ENCODE measurements at regions not wholly inside any gene's neighbourhood (a gene's known extent, or its start where the extent isn't known, plus 50 kb on each side); places are given as distances from the start of the nearest gene placed in this dataset.

DNA sequence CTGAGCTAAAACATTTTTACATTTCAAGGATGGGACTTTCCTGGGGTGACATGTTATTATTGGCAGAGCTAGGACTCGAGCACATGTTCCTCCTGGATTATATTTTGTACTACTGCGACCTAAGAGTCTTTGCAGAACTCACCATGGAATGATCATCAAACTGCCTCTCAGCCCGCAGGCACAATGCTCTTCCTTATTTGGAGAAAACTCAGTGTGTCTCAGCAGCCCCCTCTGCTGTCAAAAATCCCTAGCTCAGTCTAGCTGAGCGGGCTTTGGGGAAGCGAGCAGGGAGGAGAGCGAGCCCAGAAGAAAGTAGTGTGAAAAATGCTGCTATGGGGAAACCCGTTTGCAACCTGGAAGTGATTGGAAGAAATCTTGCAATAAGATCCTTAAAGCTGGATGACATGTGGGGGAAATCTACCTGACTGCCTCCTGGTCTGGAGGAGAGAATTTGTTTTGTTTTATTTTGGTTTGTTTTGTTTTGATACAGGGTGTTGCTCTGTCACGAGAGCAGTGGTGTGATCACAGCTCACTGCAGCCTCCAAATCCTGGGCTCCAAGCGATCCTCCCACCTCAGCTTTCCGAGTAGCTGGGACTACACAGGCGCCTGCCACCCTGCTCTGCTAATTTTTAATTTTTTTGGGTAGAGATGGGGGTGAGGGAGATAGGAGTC is 89.9 kb upstream of the CLINT1 start:
- no peak for TF ChIP-seq POLR2A (IDR thresholded peaks at IDR 0.05)
- TF ChIP-seq, protein P1, sequence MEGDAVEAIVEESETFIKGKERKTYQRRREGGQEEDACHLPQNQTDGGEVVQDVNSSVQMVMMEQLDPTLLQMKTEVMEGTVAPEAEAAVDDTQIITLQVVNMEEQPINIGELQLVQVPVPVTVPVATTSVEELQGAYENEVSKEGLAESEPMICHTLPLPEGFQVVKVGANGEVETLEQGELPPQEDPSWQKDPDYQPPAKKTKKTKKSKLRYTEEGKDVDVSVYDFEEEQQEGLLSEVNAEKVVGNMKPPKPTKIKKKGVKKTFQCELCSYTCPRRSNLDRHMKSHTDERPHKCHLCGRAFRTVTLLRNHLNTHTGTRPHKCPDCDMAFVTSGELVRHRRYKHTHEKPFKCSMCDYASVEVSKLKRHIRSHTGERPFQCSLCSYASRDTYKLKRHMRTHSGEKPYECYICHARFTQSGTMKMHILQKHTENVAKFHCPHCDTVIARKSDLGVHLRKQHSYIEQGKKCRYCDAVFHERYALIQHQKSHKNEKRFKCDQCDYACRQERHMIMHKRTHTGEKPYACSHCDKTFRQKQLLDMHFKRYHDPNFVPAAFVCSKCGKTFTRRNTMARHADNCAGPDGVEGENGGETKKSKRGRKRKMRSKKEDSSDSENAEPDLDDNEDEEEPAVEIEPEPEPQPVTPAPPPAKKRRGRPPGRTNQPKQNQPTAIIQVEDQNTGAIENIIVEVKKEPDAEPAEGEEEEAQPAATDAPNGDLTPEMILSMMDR (IDR thresholded peaks at IDR 0.05) = peak; percentile 73 to 89 (median 86)

Measured in adrenal gland (tissue), 5 donors.